Esophagus muscularis mucosa (tissue), 4 donors: ENCODE measurements at regions not wholly inside any gene's neighbourhood (a gene's known extent, or its start where the extent isn't known, plus 50 kb on each side); places are given as distances from the start of the nearest gene placed in this dataset.

Source experiments
- DNase-seq: peaks from one replicate; pipeline ENCODE4 v3.0.0-alpha.2; 2017; ENCODE audit errors: extremely low spot score
- H3K27ac ChIP-seq, 4 donors: fragments of 200-600 bp; sonication (generic); replicated peaks in 1 of 4; 1 replicate in 3 of 4; 2 replicates in 1 of 4; pipeline ENCODE4 v1.5.1; 2016 to 2019; ENCODE audit warnings: mild to moderate bottlenecking in 1 of 4
- H3K27me3 ChIP-seq, 4 donors: fragments of 200-600 bp; sonication (generic); one replicate each; pipeline versions ENCODE4 v1.5.1 to v1.6.0; 2016 to 2019
- H3K36me3 ChIP-seq, 4 donors: fragments of 200-600 bp; sonication (generic); one replicate each; pipeline ENCODE4 v1.5.1; 2016 to 2019
- H3K4me1 ChIP-seq, 4 donors: fragments of 200-600 bp; sonication (generic); one replicate each; pipeline ENCODE4 v1.5.1; 2016 to 2019
- H3K4me3 ChIP-seq, 4 donors: fragments of 200-600 bp; sonication (generic); 1 replicate in 2 of 4; 2 replicates in 2 of 4; pipeline ENCODE4 v1.5.1; 2016 to 2019; ENCODE audit warnings: mild to moderate bottlenecking in 4 of 4, moderate library complexity in 1 of 4
- H3K9me3 ChIP-seq, 4 donors: fragments of 200-600 bp; sonication (generic); 1 replicate in 3 of 4; 2 replicates in 1 of 4; pipeline ENCODE4 v1.5.1; 2016 to 2019
- CTCF ChIP-seq, 3 experiments: fragments of 200-600 bp in 2 of 3; fragments of 450-650 bp in 1 of 3; sonication (generic) in 2 of 3; IDR thresholded peaks; one replicate each; pipeline ENCODE4 v1.5.1; 2017 to 2019; ENCODE audit warnings: antibody characterized with exemption in 3 of 3, mild to moderate bottlenecking in 2 of 3, moderate library complexity in 1 of 3
- EP300 ChIP-seq: sonication (generic); formaldehyde crosslinking; IDR thresholded peaks from one replicate; pipeline ENCODE4 v1.6.1; 2017; ENCODE audit warnings: antibody characterized with exemption
- POLR2A ChIP-seq: fragments of 450-650 bp; IDR thresholded peaks from one replicate; pipeline ENCODE4 v1.6.1; 2017; ENCODE audit warnings: antibody characterized with exemption, moderate library complexity, mild to moderate bottlenecking, low read depth
- POLR2AphosphoS5 ChIP-seq, 2 donors: sonication (generic); formaldehyde crosslinking; IDR thresholded peaks; one replicate each; pipeline ENCODE4 v1.6.1; 2017; ENCODE audit warnings: antibody characterized with exemption in 2 of 2
- WGBS: methylation state at CpG from one replicate; pipeline ENCODE4 v1.1.5; 2018; 5-methylcytosine and 5-hydroxymethylcytosine counted together
- intact Hi-C: fragments of 100-400 bp; cut with DNase I; formaldehyde crosslinking; loops from one replicate; pipeline ENCODE4 v1.15.1; 2023

- DNase-seq: no peak
- Histone ChIP-seq H3K27ac (no peak overlapping the region), H3K4me1 (no peaks in the 10 kb centered on the region), H3K27me3 (peaks cover 0 to 7% (median 0%) of the 10 kb centered on the region in 4 donors), H3K36me3 (no peaks in the 10 kb centered on the region), H3K9me3 (no peaks in the 10 kb centered on the region), H3K4me3 (no peak overlapping the region)
- intact Hi-C loops: no loop called here
- TF ChIP-seq CTCF (IDR thresholded peaks at IDR 0.05) (no peak), POLR2AphosphoS5 (IDR thresholded peaks at IDR 0.05) (no peak), POLR2A (no peak), EP300 (no peak)
Measured at GRCh38 chr5:50927953-50928352, 261.5 kb downstream of the PARP8 start.

GRCh38 chr5:50929174-50929573 lies 262.7 kb downstream of the PARP8 start:
- no peaks in the 10 kb centered on the region for H3K4me1 ChIP-seq
- no peaks in the 10 kb centered on the region for H3K27me3 ChIP-seq
- WGBS: 51% methylated on average over 3 of the region's 3 CpGs
- H3K36me3 ChIP-seq: no peaks in the 10 kb centered on the region
- H3K27ac ChIP-seq: no peak overlapping the region
- TF ChIP-seq EP300 (no peak), POLR2A (no peak), POLR2AphosphoS5 (IDR thresholded peaks at IDR 0.05) (no peak), CTCF (IDR thresholded peaks at IDR 0.05) (no peak)
- DNase-seq: no peak
- no peaks in the 10 kb centered on the region for H3K9me3 ChIP-seq
- intact Hi-C loops: no loop called here
- no peak overlapping the region for H3K4me3 ChIP-seq

GRCh38 chr5:50934343-50934742 lies 267.9 kb downstream of the PARP8 start:
- Histone ChIP-seq H3K36me3 (no peaks in the 10 kb centered on the region), H3K27me3 (no peaks in the 10 kb centered on the region), H3K4me3 (no peak overlapping the region), H3K27ac (no peak overlapping the region), H3K9me3 (no peaks in the 10 kb centered on the region), H3K4me1 (no peaks in the 10 kb centered on the region)
- DNase-seq: no peak
- TF ChIP-seq POLR2AphosphoS5 (IDR thresholded peaks at IDR 0.05) (no peak), CTCF (IDR thresholded peaks at IDR 0.05) (no peak), EP300 (no peak), POLR2A (no peak)
- intact Hi-C loops: no loop called here
- WGBS: 75% methylated on average over 2 of the region's 2 CpGs

GRCh38 chr5:50945139-50945538 lies 278.7 kb downstream of the PARP8 start:
- no peak overlapping the region for H3K4me3 ChIP-seq
- no peaks in the 10 kb centered on the region for H3K4me1 ChIP-seq
- no peaks in the 10 kb centered on the region for H3K27me3 ChIP-seq
- intact Hi-C loops: no loop called here
- no peaks in the 10 kb centered on the region for H3K36me3 ChIP-seq
- WGBS: 95% methylated on average over 2 of the region's 2 CpGs
- H3K9me3 ChIP-seq: peaks cover 0 to 7% (median 0%) of the 10 kb centered on the region in 4 donors
- no peak overlapping the region for H3K27ac ChIP-seq
- DNase-seq: no peak
- no peak for TF ChIP-seq POLR2A
- TF ChIP-seq EP300: no peak
- TF ChIP-seq CTCF (IDR thresholded peaks at IDR 0.05): no peak
- TF ChIP-seq POLR2AphosphoS5 (IDR thresholded peaks at IDR 0.05): no peak

- Histone ChIP-seq H3K36me3 (no peaks in the 10 kb centered on the region), H3K27me3 (peaks cover 0 to 3% (median 0%) of the 10 kb centered on the region in 4 donors), H3K4me3 (no peak overlapping the region), H3K9me3 (peaks cover 0 to 4% (median 0%) of the 10 kb centered on the region in 4 donors), H3K27ac (no peak overlapping the region), H3K4me1 (no peaks in the 10 kb centered on the region)
- no peak for DNase-seq
- intact Hi-C loops: no loop called here
- TF ChIP-seq POLR2A: no peak
- no peak for TF ChIP-seq CTCF (IDR thresholded peaks at IDR 0.05)
- no peak for TF ChIP-seq POLR2AphosphoS5 (IDR thresholded peaks at IDR 0.05)
- TF ChIP-seq EP300: no peak
- WGBS: 51% methylated on average over 6 of the region's 6 CpGs
Measured at GRCh38 chr5:50947906-50948683, 281.7 kb downstream of the PARP8 start.
